ENCODE measurements at regions not wholly inside any gene's neighbourhood (a gene's known extent, or its start where the extent isn't known, plus 50 kb on each side); places are given as distances from the start of the nearest gene placed in this dataset.

DNA sequence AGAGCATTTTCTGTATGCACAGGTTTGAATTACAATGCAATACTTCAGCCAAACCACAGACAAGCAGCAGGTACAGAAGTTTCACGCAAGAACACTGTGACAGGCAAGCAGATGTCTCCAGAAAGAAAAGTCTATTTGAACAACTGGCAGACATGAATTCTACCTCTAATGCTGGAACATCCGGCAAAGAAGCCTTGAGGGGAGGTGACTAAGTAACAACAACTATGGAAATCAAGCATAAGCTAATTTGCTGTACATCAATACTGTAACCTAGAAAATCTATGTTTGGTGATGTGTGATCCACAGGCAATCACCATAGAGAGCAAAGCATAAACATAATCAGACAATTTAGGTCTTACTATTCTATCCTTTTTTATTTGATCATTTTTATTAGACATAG lies 65.5 kb downstream of the PLK2 start:
- TF ChIP-seq, protein P1, sequence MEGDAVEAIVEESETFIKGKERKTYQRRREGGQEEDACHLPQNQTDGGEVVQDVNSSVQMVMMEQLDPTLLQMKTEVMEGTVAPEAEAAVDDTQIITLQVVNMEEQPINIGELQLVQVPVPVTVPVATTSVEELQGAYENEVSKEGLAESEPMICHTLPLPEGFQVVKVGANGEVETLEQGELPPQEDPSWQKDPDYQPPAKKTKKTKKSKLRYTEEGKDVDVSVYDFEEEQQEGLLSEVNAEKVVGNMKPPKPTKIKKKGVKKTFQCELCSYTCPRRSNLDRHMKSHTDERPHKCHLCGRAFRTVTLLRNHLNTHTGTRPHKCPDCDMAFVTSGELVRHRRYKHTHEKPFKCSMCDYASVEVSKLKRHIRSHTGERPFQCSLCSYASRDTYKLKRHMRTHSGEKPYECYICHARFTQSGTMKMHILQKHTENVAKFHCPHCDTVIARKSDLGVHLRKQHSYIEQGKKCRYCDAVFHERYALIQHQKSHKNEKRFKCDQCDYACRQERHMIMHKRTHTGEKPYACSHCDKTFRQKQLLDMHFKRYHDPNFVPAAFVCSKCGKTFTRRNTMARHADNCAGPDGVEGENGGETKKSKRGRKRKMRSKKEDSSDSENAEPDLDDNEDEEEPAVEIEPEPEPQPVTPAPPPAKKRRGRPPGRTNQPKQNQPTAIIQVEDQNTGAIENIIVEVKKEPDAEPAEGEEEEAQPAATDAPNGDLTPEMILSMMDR (IDR thresholded peaks at IDR 0.05; ENCODE audit: low read length), result no peak
- TF ChIP-seq EZH2 (optimal IDR thresholded peaks at IDR 0.05; ENCODE audit: low read depth, low read length), result no peak

Measured in MM.1S (cell line).